Activated CD4-positive, alpha-beta T cell treated with anti-CD3 and anti-CD28 coated beads for 48 hours (primary cell): ENCODE measurements at regions not wholly inside any gene's neighbourhood (a gene's known extent, or its start where the extent isn't known, plus 50 kb on each side); places are given as distances from the start of the nearest gene placed in this dataset.

Experiments
- DNase-seq: peaks from one replicate; pipeline ENCODE4 v3.0.0-alpha.2; 2020

- no peak for DNase-seq
Observed at GRCh38 chr6:76347539-76347938, 275.1 kb upstream of the IMPG1 start.

- no peak for DNase-seq
Observed at GRCh38 chr6:76342611-76343160, 270.2 kb upstream of the IMPG1 start.

DNA sequence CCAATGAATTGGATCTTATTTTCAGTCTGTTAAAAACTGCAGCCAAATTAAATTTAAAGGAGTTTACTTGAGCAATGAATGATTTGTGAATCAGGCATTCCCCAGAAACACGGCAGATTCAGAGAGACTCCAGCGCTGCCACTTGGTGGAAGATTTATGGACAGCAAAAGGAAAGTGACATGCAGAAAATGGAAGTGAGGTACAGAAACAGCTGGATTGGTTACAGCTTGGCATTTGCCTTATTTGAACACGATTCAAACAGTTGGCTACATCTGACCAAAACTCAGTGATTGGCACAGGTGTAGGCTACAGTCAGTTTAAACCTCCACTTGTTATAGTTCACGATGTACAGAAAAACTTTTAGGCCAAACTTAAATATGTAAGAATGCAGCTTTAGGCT lies 257.6 kb upstream of the IMPG1 start:
- no peak for DNase-seq

DNA sequence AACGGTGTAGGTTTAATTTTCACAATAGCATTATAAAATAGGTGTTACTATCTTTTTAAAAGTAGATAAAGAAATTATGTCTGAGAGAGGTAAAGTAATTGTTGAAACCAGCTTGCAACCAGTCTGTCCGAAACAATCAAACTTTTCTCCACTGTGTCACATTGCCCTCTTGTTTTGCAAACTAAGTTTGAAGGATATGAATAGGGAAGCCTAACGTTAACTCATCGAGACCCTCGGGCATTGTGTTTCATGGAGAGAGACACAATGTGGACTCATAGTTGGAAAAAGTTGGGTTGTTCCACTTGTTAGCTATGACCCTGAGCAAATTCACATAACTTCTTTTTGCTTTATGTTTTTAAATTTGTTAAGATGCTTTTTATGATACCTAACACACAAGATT lies 254.4 kb upstream of the IMPG1 start:
- no peak for DNase-seq
